DND-41 (cell line): ENCODE measurements at regions not wholly inside any gene's neighbourhood (a gene's known extent, or its start where the extent isn't known, plus 50 kb on each side); places are given as distances from the start of the nearest gene placed in this dataset.

Source experiments
- EZH2 ChIP-seq: IDR thresholded peaks from 3 replicates; pipeline ENCODE4 v1.6.1; 2012; ENCODE audit warnings: borderline replicate concordance, low read depth, mild to moderate bottlenecking, moderate library complexity, low read length, inconsistent platforms; ENCODE audit not compliant: severe bottlenecking
- TF ChIP-seq, protein P1 (sequence below): IDR thresholded peaks from 2 replicates; pipeline ENCODE4 v1.5.1; 2012; ENCODE audit warnings: borderline replicate concordance, low read length, moderate library complexity, mild to moderate bottlenecking; ENCODE audit not compliant: poor library complexity, severe bottlenecking; ENCODE audit errors: extremely low read depth

DNA sequence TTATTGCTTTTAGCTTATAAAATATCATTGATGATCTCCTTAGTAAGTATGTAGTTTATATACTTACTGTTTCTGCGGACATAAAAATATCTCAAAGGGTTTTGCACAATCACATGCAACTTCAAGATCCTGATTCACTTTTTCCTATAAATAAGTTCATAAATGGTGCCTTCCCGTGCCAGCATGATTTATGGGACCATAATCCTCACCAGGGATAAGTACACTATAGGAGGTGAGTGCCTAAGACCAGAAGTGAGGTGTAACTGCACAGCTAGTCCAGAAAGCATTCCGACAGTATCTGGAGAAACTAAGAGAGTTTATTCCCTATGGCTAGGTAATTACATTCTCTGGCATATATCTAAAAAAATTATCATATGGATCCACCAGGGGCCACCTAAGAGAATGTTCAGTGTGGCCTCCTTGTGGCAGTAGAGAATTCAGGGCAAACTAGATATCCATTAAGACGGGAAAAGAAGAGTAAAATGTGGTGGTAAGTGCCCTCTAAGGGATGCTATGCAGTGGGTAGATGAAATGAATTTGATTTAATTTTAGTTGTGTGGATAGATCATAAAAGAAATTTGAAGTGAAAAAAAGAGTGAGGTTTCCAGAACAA, 402.5 kb upstream of the SLC24A2 start:
- TF ChIP-seq, protein P1, sequence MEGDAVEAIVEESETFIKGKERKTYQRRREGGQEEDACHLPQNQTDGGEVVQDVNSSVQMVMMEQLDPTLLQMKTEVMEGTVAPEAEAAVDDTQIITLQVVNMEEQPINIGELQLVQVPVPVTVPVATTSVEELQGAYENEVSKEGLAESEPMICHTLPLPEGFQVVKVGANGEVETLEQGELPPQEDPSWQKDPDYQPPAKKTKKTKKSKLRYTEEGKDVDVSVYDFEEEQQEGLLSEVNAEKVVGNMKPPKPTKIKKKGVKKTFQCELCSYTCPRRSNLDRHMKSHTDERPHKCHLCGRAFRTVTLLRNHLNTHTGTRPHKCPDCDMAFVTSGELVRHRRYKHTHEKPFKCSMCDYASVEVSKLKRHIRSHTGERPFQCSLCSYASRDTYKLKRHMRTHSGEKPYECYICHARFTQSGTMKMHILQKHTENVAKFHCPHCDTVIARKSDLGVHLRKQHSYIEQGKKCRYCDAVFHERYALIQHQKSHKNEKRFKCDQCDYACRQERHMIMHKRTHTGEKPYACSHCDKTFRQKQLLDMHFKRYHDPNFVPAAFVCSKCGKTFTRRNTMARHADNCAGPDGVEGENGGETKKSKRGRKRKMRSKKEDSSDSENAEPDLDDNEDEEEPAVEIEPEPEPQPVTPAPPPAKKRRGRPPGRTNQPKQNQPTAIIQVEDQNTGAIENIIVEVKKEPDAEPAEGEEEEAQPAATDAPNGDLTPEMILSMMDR: no peak
- no peak for TF ChIP-seq EZH2
